H9 (cell line): ENCODE measurements at regions not wholly inside any gene's neighbourhood (a gene's known extent, or its start where the extent isn't known, plus 50 kb on each side); places are given as distances from the start of the nearest gene placed in this dataset.

Experiments used
- DNase-seq: peaks from one replicate; pipeline ENCODE4 v3.0.0-alpha.2; 2017
- H2AFZ ChIP-seq: one replicate; pipeline ENCODE4 v1.6.1; 2013; ENCODE audit warnings: mild to moderate bottlenecking, low read length, control low read depth, moderate library complexity
- H2AK5ac ChIP-seq: 2 replicates; pipeline ENCODE4 v1.6.1; 2013; ENCODE audit warnings: low read length, control low read depth, mixed read lengths; ENCODE audit not compliant: insufficient read length
- H2BK120ac ChIP-seq: one replicate; pipeline ENCODE4 v1.6.1; 2013; ENCODE audit warnings: low read depth, mild to moderate bottlenecking, low read length, control low read depth, inconsistent platforms; ENCODE audit not compliant: poor library complexity, severe bottlenecking
- H2BK12ac ChIP-seq: 2 replicates; pipeline ENCODE4 v1.6.1; 2013; ENCODE audit warnings: low read length, control low read depth, mixed read lengths, low read depth; ENCODE audit not compliant: insufficient read length
- H2BK15ac ChIP-seq: 2 replicates; pipeline ENCODE4 v1.6.1; 2013; ENCODE audit warnings: low read depth, low read length, control low read depth
- H2BK20ac ChIP-seq: one replicate; pipeline ENCODE4 v1.6.1; 2013; ENCODE audit warnings: low read depth, mild to moderate bottlenecking, low read length, control low read depth, inconsistent platforms; ENCODE audit not compliant: poor library complexity, severe bottlenecking
- H2BK5ac ChIP-seq: 2 replicates; pipeline ENCODE4 v1.6.1; 2013; ENCODE audit warnings: low read length, control low read depth, mixed read lengths; ENCODE audit not compliant: insufficient read length
- H3K14ac ChIP-seq: 2 replicates; pipeline ENCODE4 v1.6.1; 2013; ENCODE audit warnings: low read length, control low read depth; ENCODE audit not compliant: insufficient read depth
- H3K18ac ChIP-seq: 2 replicates; pipeline ENCODE4 v1.6.1; 2013; ENCODE audit warnings: low read depth, mild to moderate bottlenecking, mixed read lengths, low read length, control low read depth; ENCODE audit not compliant: insufficient read length
- H3K23ac ChIP-seq: 2 replicates; pipeline ENCODE4 v1.6.1; 2013; ENCODE audit warnings: low read length, control low read depth, mixed read lengths, low read depth; ENCODE audit not compliant: insufficient read length
- H3K23me2 ChIP-seq: 2 replicates; pipeline ENCODE4 v1.6.1; 2013; ENCODE audit warnings: low read depth, mild to moderate bottlenecking, mixed read lengths, low read length, control low read depth; ENCODE audit not compliant: insufficient read length, poor library complexity, severe bottlenecking
- H3K27ac ChIP-seq: 2 replicates; pipeline ENCODE4 v1.5.1; 2013; ENCODE audit warnings: low read length, control low read depth, mixed read lengths, low read depth; ENCODE audit not compliant: insufficient read length
- H3K27me3 ChIP-seq: 2 replicates; pipeline ENCODE4 v1.6.1; 2013; ENCODE audit warnings: low read length, control low read depth, inconsistent platforms; ENCODE audit not compliant: insufficient read depth
- H3K4ac ChIP-seq: 2 replicates; pipeline ENCODE4 v1.6.1; 2013; ENCODE audit warnings: low read depth, mild to moderate bottlenecking, control low read depth, inconsistent platforms, low read length, moderate library complexity
- H3K4me1 ChIP-seq: 2 replicates; pipeline ENCODE4 v1.6.1; 2013; ENCODE audit warnings: low read length, control low read depth, inconsistent platforms; ENCODE audit not compliant: insufficient read depth
- H3K4me2 ChIP-seq: 2 replicates; pipeline ENCODE4 v1.6.1; 2013; ENCODE audit warnings: low read length, control low read depth, mixed read lengths; ENCODE audit not compliant: insufficient read length, insufficient read depth
- H3K56ac ChIP-seq: 2 replicates; pipeline ENCODE4 v1.6.1; 2013; ENCODE audit warnings: low read depth, mild to moderate bottlenecking, mixed read lengths, low read length, control low read depth; ENCODE audit not compliant: insufficient read length
- H3K79me1 ChIP-seq: 2 replicates; pipeline ENCODE4 v1.6.1; 2013; ENCODE audit warnings: low read depth, mild to moderate bottlenecking, moderate library complexity, low read length, control low read depth, inconsistent platforms; ENCODE audit not compliant: insufficient read depth, poor library complexity, severe bottlenecking
- H3K79me2 ChIP-seq: 2 replicates; pipeline ENCODE4 v1.6.1; 2013; ENCODE audit warnings: low read length, control low read depth, inconsistent platforms; ENCODE audit not compliant: insufficient read depth
- H3K9ac ChIP-seq: 2 replicates; pipeline ENCODE4 v1.6.1; 2013; ENCODE audit warnings: low read length, control low read depth, mixed read lengths; ENCODE audit not compliant: insufficient read length; ENCODE audit errors: extremely low read depth
- H3K9me3 ChIP-seq: one replicate; pipeline ENCODE4 v1.6.1; 2013; ENCODE audit warnings: low read depth, low read length, inconsistent platforms; ENCODE audit not compliant: control insufficient read depth
- H3T11ph ChIP-seq: one replicate; pipeline ENCODE4 v1.6.1; 2013; ENCODE audit warnings: mild to moderate bottlenecking, low read length, control low read depth, inconsistent platforms
- H4K20me1 ChIP-seq: one replicate; pipeline ENCODE4 v1.6.1; 2013; ENCODE audit not compliant: control insufficient read depth, insufficient read length, insufficient read depth
- H4K5ac ChIP-seq: 2 replicates; pipeline ENCODE4 v1.6.1; 2013; ENCODE audit warnings: low read depth, mild to moderate bottlenecking, mixed read lengths, low read length, control low read depth; ENCODE audit not compliant: insufficient read length
- H4K8ac ChIP-seq: replicated peaks from 2 replicates; pipeline ENCODE4 v1.6.1; 2013; ENCODE audit warnings: low read length, control low read depth, mixed read lengths, low read depth; ENCODE audit not compliant: insufficient read length
- H4K91ac ChIP-seq: 2 replicates; pipeline ENCODE4 v1.6.1; 2013; ENCODE audit warnings: low read depth, mild to moderate bottlenecking, moderate library complexity, mixed read lengths, low read length, control low read depth; ENCODE audit not compliant: insufficient read length
- H3K27ac Mint-ChIP-seq, 3 experiments: 2 replicates in 2 of 3; 3 replicates in 1 of 3; pipeline ENCODE4 v1.8.0; 2020 to 2021; ENCODE audit warnings: mixed read lengths in 3 of 3, mild to moderate bottlenecking in 1 of 3, moderate library complexity in 1 of 3
- H3K27me3 Mint-ChIP-seq: 2 replicates; pipeline ENCODE4 v1.8.0; 2021; ENCODE audit warnings: low read depth, mild to moderate bottlenecking, moderate library complexity, mixed read lengths
- H3K36me3 Mint-ChIP-seq, 3 experiments: 2 replicates in 2 of 3; 3 replicates in 1 of 3; pipeline ENCODE4 v1.8.0; 2020 to 2021; ENCODE audit warnings: low read depth in 3 of 3, mixed read lengths in 3 of 3; ENCODE audit not compliant: insufficient read depth in 1 of 3
- H3K4me1 Mint-ChIP-seq, 2 experiments: 2 replicates each; pipeline ENCODE4 v1.8.0; 2020; ENCODE audit warnings: mixed read lengths in 2 of 2
- H3K4me3 Mint-ChIP-seq, 2 experiments: 2 replicates in 1 of 2; 3 replicates in 1 of 2; pipeline ENCODE4 v1.8.0; 2020 to 2021; ENCODE audit warnings: mild to moderate bottlenecking in 2 of 2, mixed read lengths in 2 of 2, moderate library complexity in 1 of 2
- H3K9me3 Mint-ChIP-seq, 2 experiments: 2 replicates in 1 of 2; 3 replicates in 1 of 2; pipeline ENCODE4 v1.8.0; 2020; ENCODE audit warnings: mild to moderate bottlenecking in 2 of 2, mixed read lengths in 2 of 2, moderate library complexity in 1 of 2
- WGBS: extraction: QIAGEN DNeasy Blood & Tissue Kit; methylation state at CpG from one replicate; pipeline ENCODE4 v1.1.7; 2013; ENCODE audit warnings: missing lambda C conversion rate, low lambda C conversion rate, mixed read lengths; ENCODE audit not compliant: insufficient read length; ENCODE audit errors: extremely low coverage; 5-methylcytosine and 5-hydroxymethylcytosine counted together
- TF ChIP-seq, protein P1 (sequence below): fragments of 200-600 bp; sonication (generic); conservative IDR thresholded peaks from 3 replicates; pipeline ENCODE4 v1.8.0; 2021; ENCODE audit warnings: antibody characterized with exemption, mild to moderate bottlenecking

DNA sequence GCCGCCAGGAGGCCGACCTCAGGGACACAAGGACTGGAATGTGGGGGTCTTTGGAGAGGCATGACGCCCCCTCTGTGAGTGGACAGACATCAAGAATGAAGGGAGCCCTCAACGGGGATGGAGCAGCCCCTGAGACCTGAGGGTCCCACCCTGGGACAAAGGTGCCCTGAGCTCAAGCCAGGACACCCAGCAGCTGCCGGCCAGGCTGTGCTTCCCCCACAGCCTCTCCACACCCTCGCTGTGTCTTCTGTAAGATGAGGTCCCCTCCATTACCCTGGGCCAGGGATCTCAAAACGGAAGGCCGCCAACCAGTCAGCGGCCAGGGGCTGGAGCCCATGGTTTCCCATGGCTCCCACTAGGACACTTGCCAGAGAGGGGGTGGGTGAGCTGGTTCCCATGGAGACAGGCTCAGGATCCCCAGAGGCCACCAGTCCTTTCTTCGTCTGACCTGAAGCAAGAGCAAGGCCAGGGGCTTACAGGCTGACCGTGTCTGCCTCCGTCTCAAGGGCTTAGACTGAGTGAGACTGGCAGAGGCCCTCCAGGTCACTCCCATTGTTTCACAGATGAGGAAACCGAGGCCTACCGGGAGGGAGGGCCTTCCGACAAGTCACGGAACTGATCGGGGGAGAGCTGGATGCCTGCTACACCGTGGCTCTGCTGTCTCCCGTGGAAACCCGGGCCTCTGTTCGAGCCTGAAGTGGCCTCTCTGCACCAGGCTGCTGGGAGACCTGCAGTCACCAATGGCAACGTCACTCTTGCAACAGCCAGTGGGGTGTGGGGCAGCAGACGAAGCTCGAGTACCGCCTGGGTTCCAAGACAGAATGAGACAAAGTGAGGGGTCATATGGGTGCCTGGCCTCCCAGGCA, 91.7 kb upstream of the DIO3 start:
- H3K4me1 Mint-ChIP-seq, result peaks cover 0 to 9% of the 10 kb centered on the region in 2 experiments; a peak in 3 of 4 replicates
- H3K14ac ChIP-seq, result peak overlapping the region; percentile 20; the same call in 1 of the 2 replicates
- no peaks in the 10 kb centered on the region for H4K20me1 ChIP-seq
- H3K23me2 ChIP-seq, result no peaks in the 10 kb centered on the region
- no peak overlapping the region for H3T11ph ChIP-seq
- H3K4ac ChIP-seq, result no peak overlapping the region
- H2AFZ ChIP-seq, result no peak overlapping the region
- H3K4me3 Mint-ChIP-seq, result no peak overlapping the region
- no peak overlapping the region for H2BK15ac ChIP-seq
- H3K79me2 ChIP-seq, result no peaks in the 10 kb centered on the region
- no peak overlapping the region for H3K9ac ChIP-seq
- H3K9me3 Mint-ChIP-seq, result no peaks in the 10 kb centered on the region
- H3K27me3 ChIP-seq, result no peaks in the 10 kb centered on the region
- H2AK5ac ChIP-seq, result no peak overlapping the region
- H3K27me3 Mint-ChIP-seq, result peaks cover 26% of the 10 kb centered on the region
- H3K4me1 ChIP-seq, result no peaks in the 10 kb centered on the region
- H3K27ac ChIP-seq, result no peak overlapping the region
- H3K23ac ChIP-seq, result no peak overlapping the region
- no peak overlapping the region for H3K56ac ChIP-seq
- no peaks in the 10 kb centered on the region for H3K9me3 ChIP-seq
- TF ChIP-seq, protein P1, sequence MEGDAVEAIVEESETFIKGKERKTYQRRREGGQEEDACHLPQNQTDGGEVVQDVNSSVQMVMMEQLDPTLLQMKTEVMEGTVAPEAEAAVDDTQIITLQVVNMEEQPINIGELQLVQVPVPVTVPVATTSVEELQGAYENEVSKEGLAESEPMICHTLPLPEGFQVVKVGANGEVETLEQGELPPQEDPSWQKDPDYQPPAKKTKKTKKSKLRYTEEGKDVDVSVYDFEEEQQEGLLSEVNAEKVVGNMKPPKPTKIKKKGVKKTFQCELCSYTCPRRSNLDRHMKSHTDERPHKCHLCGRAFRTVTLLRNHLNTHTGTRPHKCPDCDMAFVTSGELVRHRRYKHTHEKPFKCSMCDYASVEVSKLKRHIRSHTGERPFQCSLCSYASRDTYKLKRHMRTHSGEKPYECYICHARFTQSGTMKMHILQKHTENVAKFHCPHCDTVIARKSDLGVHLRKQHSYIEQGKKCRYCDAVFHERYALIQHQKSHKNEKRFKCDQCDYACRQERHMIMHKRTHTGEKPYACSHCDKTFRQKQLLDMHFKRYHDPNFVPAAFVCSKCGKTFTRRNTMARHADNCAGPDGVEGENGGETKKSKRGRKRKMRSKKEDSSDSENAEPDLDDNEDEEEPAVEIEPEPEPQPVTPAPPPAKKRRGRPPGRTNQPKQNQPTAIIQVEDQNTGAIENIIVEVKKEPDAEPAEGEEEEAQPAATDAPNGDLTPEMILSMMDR, result no peak
- no peak overlapping the region for H4K8ac ChIP-seq
- no peak overlapping the region for H2BK120ac ChIP-seq
- H4K5ac ChIP-seq, result no peak overlapping the region
- H3K27ac Mint-ChIP-seq, result no peak overlapping the region
- WGBS, result no CpG with 5 or more reads among the region's 25 CpGs
- no peak overlapping the region for H3K4me2 ChIP-seq
- peak; percentile 19 for DNase-seq
- H2BK12ac ChIP-seq, result no peak overlapping the region
- H3K18ac ChIP-seq, result no peak overlapping the region
- no peaks in the 10 kb centered on the region for H3K36me3 Mint-ChIP-seq
- H3K79me1 ChIP-seq, result no peaks in the 10 kb centered on the region
- no peak overlapping the region for H2BK5ac ChIP-seq
- H4K91ac ChIP-seq, result no peak overlapping the region
- no peak overlapping the region for H2BK20ac ChIP-seq
